ENCODE measurements at regions not wholly inside any gene's neighbourhood (a gene's known extent, or its start where the extent isn't known, plus 50 kb on each side); places are given as distances from the start of the nearest gene placed in this dataset.

GRCh38 chr11:29268733-29269132 lies 748.1 kb downstream of the KCNA4 start (continued):
- no peak for TF ChIP-seq TSHZ2 (CRISPR knock-in tag; IDR thresholded peaks at IDR 0.05)
- no peak for TF ChIP-seq ARNTL (CRISPR knock-in tag; IDR thresholded peaks at IDR 0.05; ENCODE audit: borderline replicate concordance, low read depth)
- TF ChIP-seq ZNF8 (CRISPR knock-in tag; IDR thresholded peaks at IDR 0.05): no peak
- TF ChIP-seq ZC3H10 (CRISPR knock-in tag; IDR thresholded peaks at IDR 0.05): no peak

DNA sequence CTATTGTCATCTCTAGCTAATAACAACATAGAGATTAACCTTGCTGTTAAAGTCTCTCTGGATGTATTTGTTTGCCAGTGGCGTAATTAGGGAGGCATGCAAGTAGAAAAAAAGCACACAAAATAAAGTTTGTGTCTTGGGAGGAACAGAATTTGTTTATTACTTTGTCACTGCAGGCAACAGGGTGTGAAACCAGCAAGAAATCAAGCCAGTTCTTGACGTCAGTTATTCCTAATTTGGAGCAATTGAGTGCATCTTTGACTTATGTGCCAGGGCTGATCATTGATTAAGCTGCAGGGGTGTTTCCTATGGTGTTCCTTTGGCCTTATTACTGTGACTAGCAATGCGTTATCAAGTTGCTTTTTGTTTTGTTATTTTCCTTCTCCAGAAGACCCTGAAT lies 751.0 kb downstream of the KCNA4 start:
- no peak for ATAC-seq

DNA sequence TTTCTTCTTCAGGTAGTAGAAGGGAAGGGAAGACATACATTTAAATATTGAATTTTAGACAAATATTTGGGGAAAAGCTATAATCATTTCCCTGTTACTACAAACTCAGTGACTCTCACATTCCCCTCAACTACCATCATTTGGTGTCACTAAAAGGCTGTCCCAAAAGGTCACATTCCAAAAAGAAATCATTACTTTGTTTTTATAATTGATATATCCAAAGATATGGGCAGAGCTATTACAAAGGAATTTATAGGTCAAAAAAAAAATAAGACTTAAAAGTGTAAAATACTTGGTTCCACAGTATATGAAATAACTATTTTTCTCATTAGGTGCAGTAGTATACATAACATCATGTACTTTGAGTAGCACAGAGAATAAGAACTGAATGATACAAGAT lies 751.4 kb downstream of the KCNA4 start:
- ATAC-seq: no peak
- TF ChIP-seq CSDC2 (CRISPR knock-in tag; IDR thresholded peaks at IDR 0.05) (no peak), ZFP30 (CRISPR knock-in tag; IDR thresholded peaks at IDR 0.05) (no peak), RARB (CRISPR knock-in tag; IDR thresholded peaks at IDR 0.05) (no peak), BACH2 (CRISPR knock-in tag; IDR thresholded peaks at IDR 0.05; ENCODE audit: borderline replicate concordance) (no peak), TSHZ2 (CRISPR knock-in tag; IDR thresholded peaks at IDR 0.05) (no peak), ZNF8 (CRISPR knock-in tag; IDR thresholded peaks at IDR 0.05) (no peak), ZNF565 (CRISPR knock-in tag; conservative IDR thresholded peaks at IDR 0.05; ENCODE audit: low read depth) (no peak), TCF4 (CRISPR knock-in tag; IDR thresholded peaks at IDR 0.05; ENCODE audit: borderline replicate concordance) (no peak), PATZ1 (CRISPR knock-in tag; IDR thresholded peaks at IDR 0.05; ENCODE audit: borderline replicate concordance) (no peak), PPARA (CRISPR knock-in tag; IDR thresholded peaks at IDR 0.05; ENCODE audit: borderline replicate concordance) (no peak), CSRNP3 (CRISPR knock-in tag; IDR thresholded peaks at IDR 0.05) (no peak), ZFP3 (CRISPR knock-in tag; IDR thresholded peaks at IDR 0.05) (no peak)
- TF ChIP-seq, protein P1, sequence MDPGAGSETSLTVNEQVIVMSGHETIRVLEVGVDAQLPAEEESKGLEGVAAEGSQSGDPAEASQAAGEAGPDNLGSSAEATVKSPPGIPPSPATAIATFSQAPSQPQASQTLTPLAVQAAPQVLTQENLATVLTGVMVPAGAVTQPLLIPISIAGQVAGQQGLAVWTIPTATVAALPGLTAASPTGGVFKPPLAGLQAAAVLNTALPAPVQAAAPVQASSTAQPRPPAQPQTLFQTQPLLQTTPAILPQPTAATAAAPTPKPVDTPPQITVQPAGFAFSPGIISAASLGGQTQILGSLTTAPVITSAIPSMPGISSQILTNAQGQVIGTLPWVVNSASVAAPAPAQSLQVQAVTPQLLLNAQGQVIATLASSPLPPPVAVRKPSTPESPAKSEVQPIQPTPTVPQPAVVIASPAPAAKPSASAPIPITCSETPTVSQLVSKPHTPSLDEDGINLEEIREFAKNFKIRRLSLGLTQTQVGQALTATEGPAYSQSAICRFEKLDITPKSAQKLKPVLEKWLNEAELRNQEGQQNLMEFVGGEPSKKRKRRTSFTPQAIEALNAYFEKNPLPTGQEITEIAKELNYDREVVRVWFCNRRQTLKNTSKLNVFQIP (CRISPR knock-in tag; IDR thresholded peaks at IDR 0.05; ENCODE audit: borderline replicate concordance, low read depth): no peak

More for the DNA sequence above, 751.0 kb downstream of the KCNA4 start:
- no peak for TF ChIP-seq TCF4 (CRISPR knock-in tag; IDR thresholded peaks at IDR 0.05; ENCODE audit: borderline replicate concordance)
- TF ChIP-seq ZNF8 (CRISPR knock-in tag; IDR thresholded peaks at IDR 0.05): no peak
- TF ChIP-seq TSHZ2 (CRISPR knock-in tag; IDR thresholded peaks at IDR 0.05): no peak
- TF ChIP-seq TOX (CRISPR knock-in tag; IDR thresholded peaks at IDR 0.05; ENCODE audit: borderline replicate concordance): no peak
- no peak for TF ChIP-seq CREB5 (CRISPR knock-in tag; IDR thresholded peaks at IDR 0.05; ENCODE audit: low read depth)
- no peak for TF ChIP-seq BACH2 (CRISPR knock-in tag; IDR thresholded peaks at IDR 0.05; ENCODE audit: borderline replicate concordance)
